Pulmonary artery endothelial cell (primary cell): ENCODE measurements at regions not wholly inside any gene's neighbourhood (a gene's known extent, or its start where the extent isn't known, plus 50 kb on each side); places are given as distances from the start of the nearest gene placed in this dataset.

Experiments used
- DNase-seq: peaks from one replicate; pipeline ENCODE4 v3.0.0-alpha.2; 2011; ENCODE audit warnings: low read depth, low spot score

DNA sequence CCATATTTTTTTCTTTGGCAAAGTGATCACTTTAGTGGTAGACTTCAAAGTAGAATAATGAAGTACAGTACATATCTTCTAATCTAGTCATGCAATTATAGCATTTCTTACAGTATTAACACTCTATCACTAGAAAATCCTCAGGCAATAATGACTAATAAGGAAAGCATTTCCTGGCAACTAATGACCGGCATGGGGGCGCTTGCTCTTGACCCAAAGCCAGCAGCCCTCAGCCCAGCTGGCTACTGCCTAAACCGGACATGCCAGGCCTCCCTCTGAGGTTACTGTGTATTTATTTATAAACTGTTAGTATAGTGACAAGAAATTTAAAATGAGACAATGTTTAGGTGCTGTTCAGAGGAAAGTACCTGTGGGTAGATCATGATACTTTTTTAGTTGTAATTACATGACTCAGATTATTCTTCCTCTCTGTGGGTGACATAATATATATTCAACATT is 633.8 kb downstream of the PTPRC start:
- peak; percentile 94 for DNase-seq

DNA sequence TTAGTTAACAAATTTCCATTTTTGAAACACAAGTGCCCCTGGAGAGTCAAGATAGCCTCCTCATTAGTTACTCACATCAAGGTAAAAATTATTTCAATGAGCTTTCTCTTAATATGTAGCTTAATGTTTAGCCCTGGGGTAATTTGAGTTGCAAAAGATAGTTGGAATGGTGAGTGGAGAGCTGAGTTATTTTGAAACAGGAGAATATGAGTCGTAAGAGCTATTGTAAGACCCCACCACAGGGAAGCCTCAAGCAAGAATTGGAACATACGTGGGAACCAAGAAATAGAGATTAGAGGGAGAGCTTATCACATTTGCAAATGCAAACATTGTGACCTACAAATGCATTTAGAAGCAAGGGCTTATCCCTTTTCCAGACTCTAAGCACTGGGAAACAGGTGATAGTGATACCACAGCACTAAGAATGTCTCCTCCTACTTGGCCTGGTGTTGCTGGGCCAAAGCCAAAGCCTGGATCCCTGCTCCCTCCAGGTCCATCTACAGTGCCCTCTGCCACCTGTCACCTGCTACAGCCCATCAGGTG is 635.1 kb downstream of the PTPRC start:
- peak; percentile 0 for DNase-seq

DNA sequence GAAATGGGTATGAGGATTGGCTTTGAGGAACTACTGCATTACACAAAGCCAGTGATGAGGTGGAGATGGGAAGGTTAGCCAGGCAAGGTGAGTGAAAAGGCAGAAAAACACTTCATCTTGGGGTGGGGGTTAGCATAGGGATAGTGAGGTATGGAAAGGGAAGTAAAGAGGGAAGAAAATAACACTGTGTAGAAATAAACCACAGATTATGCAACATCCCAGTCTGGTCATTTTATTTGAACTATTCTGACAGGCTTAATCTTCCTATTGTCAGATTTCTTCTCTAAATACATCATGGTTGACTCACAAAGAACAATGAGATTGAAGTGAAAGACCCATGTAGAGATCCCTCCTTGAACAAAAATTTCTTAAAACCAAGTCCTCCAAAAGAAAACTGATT is 640.2 kb downstream of the PTPRC start:
- no peak for DNase-seq

DNA sequence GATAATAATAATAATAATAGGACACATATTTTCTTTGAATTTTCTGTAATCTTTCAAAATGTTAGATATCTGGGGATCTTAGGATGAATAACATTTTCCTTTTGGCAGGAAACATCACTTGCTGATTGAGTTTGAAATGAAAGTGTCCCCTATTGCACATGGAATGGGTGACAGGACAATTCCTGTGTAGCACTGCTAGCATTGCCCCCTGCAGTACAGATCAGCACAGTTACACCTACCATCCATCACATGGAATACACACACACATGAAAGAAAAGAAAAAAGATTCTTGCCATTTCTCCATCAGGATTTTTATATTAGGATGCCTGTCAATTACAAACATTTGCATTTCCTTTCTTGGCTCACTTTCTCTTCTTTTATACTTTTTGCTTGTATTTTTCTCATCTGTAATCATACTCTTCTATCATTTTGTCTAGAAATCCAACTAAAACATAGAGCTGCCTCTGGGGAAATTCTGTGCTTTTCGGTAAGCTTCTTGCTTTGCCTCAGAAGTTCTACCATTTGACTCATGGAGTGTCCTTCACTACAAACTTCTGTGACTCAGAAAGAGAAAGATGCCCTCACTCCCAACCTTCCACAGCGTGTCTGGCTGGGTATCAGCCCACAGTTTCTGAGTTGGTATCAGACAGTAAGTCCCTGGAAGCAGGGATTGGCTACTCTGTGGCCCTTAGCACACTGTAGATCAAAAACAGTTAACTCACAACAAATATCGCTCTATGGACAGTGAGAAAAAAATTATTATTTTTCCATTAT is 641.2 kb downstream of the PTPRC start:
- DNase-seq = no peak

GRCh38 chr1:199282751-199283305 is 644.0 kb downstream of the PTPRC start:
- no peak for DNase-seq

GRCh38 chr1:199283794-199284193 is 645.0 kb downstream of the PTPRC start:
- DNase-seq = no peak

GRCh38 chr1:199287206-199287605 is 648.4 kb downstream of the PTPRC start:
- DNase-seq = no peak

DNA sequence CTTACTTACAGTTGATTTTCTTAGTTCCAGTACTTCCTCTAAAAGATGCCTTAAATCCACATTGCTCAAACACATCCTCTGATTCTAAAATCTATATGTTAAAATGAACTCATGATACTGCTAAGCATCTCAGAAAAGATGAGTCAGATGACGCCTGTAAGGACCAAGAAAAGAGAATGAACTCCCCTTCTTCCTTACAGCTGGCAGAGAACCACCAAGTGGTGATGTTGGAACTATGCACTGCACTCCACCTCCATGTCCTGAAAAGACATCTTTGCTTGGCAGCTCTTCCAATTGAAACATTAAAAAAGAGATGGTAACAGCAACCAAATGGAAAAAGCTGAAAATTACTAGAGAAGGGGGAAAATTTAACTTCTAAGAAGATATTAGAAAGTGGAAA is 648.8 kb downstream of the PTPRC start:
- DNase-seq = no peak

DNA sequence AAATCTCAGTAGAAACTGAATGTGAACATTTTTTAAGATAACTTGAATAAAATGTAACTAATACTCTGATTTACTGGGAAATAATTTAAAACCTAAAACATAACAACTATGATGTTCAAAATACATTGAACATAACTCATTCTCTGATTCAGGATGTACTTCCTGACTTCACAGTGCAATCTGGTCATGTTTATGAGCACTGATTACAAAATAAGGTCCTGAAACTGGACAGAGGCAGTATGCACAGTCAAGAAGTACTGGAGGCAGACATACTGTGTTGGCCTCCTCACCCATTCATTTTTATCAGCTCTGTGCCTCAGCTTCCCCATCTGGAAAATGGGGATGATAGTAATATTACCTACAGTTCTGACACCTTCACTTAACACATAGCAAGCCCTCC is 651.3 kb downstream of the PTPRC start:
- DNase-seq = no peak

DNA sequence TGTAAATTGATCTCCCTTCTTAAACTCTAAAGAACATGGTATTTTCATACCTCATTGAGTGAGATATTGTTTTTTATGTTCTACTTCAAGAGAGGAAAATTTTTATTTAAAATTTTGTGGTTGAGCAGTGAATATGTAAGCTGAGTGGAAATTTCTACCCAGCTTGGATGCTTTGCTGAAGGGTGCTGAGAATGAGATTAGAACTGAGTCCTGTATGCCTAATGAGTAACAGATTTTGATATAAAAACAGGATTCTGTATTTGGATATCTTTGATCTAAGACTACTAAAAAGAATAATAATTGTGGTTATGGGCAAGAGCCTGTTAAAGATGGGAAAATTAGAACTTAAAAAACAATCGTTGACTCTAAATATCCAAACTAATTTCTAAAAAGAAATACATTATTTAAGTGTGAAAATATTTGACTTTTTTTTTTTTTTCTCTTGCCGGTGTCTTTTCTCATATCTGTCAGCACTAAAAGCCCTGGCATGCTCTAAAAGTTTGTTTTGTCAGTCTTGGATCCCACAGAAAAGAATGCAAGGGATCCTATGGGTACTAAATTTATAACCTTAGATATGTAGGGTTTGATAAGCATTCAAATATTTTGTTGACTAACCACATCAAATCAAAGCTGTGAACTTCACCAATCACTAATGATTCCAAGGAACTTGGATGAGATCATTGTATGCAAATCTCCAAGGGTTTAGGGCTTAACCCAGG is 652.3 kb downstream of the PTPRC start:
- no peak for DNase-seq

DNA sequence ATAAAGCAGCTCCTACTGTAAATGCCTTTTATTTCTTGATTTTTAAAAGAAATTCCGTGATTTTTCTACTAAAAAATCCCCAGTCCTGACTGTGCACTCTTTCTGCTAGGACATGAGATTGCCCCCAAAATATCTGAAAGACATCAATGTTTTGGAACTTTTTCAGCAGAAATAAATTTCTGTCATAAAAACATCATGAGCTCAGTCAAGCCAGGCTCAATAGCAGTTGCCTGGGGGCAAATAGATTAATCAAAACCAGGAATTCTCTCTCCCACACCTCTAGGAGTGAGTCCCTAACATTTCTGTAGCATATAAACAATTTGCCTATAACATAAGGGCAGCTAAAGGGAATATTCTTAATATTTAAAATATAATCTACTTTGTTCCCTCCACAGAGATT is 654.1 kb downstream of the PTPRC start:
- DNase-seq = no peak

DNA sequence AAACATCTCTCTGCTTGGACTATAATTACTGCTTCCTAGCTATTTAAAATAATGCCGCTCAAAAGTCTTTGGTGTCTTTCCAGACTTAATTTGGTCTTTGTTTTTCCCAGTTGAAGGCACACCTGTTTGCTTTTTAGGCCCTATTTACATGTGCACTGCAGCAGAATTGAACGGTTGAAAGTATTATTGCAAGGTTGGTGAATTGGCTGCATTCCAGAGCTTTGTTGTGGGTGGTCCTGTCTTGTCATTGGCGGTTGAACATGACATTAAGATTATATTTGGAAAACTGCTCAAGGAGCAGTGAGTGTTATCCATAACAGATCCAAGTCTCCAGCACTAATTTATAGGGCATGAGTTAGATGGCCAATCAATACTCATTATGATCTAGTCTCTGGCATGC is 656.3 kb downstream of the PTPRC start:
- DNase-seq = no peak

DNA sequence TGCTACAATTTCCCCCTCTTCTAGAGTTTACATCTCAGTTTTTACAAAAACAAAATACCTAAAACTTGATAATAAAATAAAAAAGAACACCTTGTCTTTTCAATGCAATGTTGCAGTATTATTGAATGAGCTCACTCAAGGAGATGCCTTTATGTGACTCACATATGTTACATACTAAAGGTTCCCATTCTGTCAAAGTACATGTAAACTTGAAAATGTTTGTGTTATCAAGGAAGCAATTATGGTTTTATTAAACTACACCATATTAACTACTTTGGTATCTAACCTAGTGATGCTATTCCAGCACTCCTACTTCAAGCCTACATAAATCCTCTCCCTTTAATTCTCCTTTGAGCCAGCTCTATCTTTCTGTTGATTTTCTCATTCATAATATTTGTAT is 658.3 kb downstream of the PTPRC start:
- DNase-seq = no peak

DNA sequence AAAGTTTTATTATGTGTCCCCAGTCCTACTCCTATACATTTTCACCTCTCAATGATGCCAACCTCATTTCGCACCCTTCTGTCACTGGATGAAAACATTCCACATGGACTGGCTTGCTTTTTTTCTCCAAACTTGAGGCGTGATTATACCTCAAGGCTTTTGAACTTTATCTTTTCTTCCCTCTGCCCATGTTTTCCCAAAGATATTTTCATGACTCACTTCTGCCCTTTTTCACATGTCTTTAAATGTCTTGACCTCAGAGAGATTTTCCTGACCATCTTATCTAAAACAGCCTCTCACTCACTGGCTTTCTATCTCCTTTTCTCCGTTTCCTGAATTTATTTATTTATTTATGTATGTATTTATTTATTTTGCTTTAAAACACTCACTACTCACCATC is 659.0 kb downstream of the PTPRC start:
- no peak for DNase-seq

- no peak for DNase-seq
Observed at GRCh38 chr1:199298825-199299224, 660.0 kb downstream of the PTPRC start.

- DNase-seq = no peak
Observed at GRCh38 chr1:199301472-199302217, 662.8 kb downstream of the PTPRC start.

DNA sequence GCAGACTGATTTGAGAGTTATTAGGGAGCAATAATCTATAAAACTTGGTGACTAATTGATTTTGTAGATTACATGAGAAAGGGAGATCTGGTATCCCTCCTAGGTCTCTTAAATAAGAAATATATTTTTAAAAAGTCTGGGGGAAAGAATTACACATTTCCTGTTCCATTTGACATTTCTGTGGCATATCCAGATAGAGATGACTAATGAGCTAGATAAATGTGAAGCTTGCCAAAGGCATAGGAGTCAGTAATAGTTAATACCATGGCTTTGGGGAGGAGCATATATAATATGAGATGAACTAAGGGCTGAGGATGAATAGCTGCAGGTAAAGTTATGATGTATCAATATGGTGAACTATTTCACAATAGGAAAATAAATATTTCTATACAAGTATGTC is 663.7 kb downstream of the PTPRC start:
- peak; percentile 57 for DNase-seq

DNA sequence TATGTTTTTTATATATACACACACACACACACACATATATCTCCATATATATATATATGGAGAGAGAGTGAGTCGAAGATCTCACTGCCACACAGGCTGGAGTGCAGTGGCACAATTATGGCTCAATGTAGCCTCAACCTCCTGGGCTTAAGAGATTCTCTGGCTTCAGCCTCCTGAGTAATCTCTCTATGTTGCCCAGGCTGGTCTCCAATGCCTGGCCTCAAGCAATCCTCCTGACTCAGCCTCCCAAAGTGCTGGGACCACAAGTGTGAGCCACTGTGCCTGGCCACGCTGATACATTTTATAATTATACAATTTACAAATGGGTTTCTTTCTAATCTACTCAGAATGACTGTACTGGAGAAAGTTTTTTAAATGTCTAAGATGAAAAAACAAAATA is 664.2 kb downstream of the PTPRC start:
- no peak for DNase-seq

- no peak for DNase-seq
Observed at GRCh38 chr1:199305053-199305452, 666.2 kb downstream of the PTPRC start.

- no peak for DNase-seq
Observed at GRCh38 chr1:199307496-199308264, 668.8 kb downstream of the PTPRC start.

- no peak for DNase-seq
Observed at GRCh38 chr1:199308349-199308846, 669.6 kb downstream of the PTPRC start.
